K562 (cell line): ENCODE measurements at regions not wholly inside any gene's neighbourhood (a gene's known extent, or its start where the extent isn't known, plus 50 kb on each side); places are given as distances from the start of the nearest gene placed in this dataset.

Source experiments
- BCLAF1 ChIP-seq, 2 experiments: fragments of 450-650 bp in 1 of 2; IDR thresholded peaks; 2 replicates each; pipeline ENCODE4 v1.6.1; 2011 to 2017; ENCODE audit warnings: low read depth in 2 of 2, antibody characterized with exemption in 1 of 2, borderline replicate concordance in 1 of 2, low read length in 1 of 2, mild to moderate bottlenecking in 1 of 2, mixed read lengths in 1 of 2; ENCODE audit not compliant: control insufficient read depth in 1 of 2
- BHLHE40 ChIP-seq: IDR thresholded peaks from 2 replicates; pipeline ENCODE4 v1.6.1; 2011; ENCODE audit warnings: low read length, improper control_type of control experiment
- E2F8 ChIP-seq: fragments of 450-650 bp; IDR thresholded peaks from 2 replicates; pipeline ENCODE4 v1.7.1; 2018; ENCODE audit warnings: mild to moderate bottlenecking, low read depth; ENCODE audit not compliant: partially characterized antibody
- JUNB ChIP-seq: fragments of 450-650 bp; formaldehyde crosslinking; conservative IDR thresholded peaks from 2 replicates; pipeline ENCODE4 v1.4.0; 2020; ENCODE audit warnings: mild to moderate bottlenecking
- KDM1A ChIP-seq, 2 experiments: fragments of 450-650 bp; IDR thresholded peaks; 2 replicates each; pipeline ENCODE4 v1.6.1; 2016; ENCODE audit warnings: mild to moderate bottlenecking in 2 of 2
- MLLT1 ChIP-seq, 2 experiments: fragments of 450-650 bp; IDR thresholded peaks; 2 replicates each; pipeline ENCODE4 v1.6.1; 2016
- NFRKB ChIP-seq: fragments of 450-650 bp; IDR thresholded peaks from 2 replicates; pipeline ENCODE4 v1.6.1; 2016; ENCODE audit warnings: low read depth
- PURB ChIP-seq: sonication (generic); formaldehyde crosslinking; IDR thresholded peaks from 2 replicates; pipeline ENCODE4 v1.9.0; 2021; ENCODE audit warnings: low read depth, mild to moderate bottlenecking, missing genetic modification reagents
- RCOR1 ChIP-seq, 2 experiments: IDR thresholded peaks; 2 replicates each; pipeline ENCODE4 v1.6.1; 2012; ENCODE audit warnings: low read depth in 2 of 2, low read length in 2 of 2, borderline replicate concordance in 1 of 2, improper control_type of control experiment in 1 of 2
- SMAD3 ChIP-seq: fragments of 450-650 bp; formaldehyde crosslinking; conservative IDR thresholded peaks from 2 replicates; pipeline ENCODE4 v1.4.0; 2020; ENCODE audit warnings: mild to moderate bottlenecking
- ZC3H4 ChIP-seq: sonication (generic); formaldehyde crosslinking; IDR thresholded peaks from 2 replicates; pipeline ENCODE4 v1.9.0; 2021; ENCODE audit warnings: missing genetic modification reagents, borderline replicate concordance
- ZNF444 ChIP-seq: fragments of 250-450 bp; sonication (Bioruptor Pico); IDR thresholded peaks from 2 replicates; pipeline ENCODE4 v1.4.0; 2020; ENCODE audit warnings: mild to moderate bottlenecking, moderate library complexity

- TF ChIP-seq BHLHE40 (no peak), MLLT1 (IDR thresholded peaks at IDR 0.05) (no peak), BCLAF1 (IDR thresholded peaks at IDR 0.05; ENCODE audit: borderline replicate concordance in 1 of 2, control insufficient read depth in 1 of 2, low read depth in 2 of 2, low read length in 1 of 2) (no peak), ZNF444 (CRISPR knock-in tag) (no peak), KDM1A (IDR thresholded peaks at IDR 0.05) (no peak), PURB (no peak), ZC3H4 (CRISPR knock-in tag) (no peak), NFRKB (no peak), E2F8 (no peak), JUNB (CRISPR knock-in tag) (no peak), SMAD3 (CRISPR knock-in tag) (no peak), RCOR1 (IDR thresholded peaks at IDR 0.05; ENCODE audit: borderline replicate concordance in 1 of 2, low read depth in 2 of 2, low read length in 2 of 2) (no peak)
Measured at GRCh38 chr2:10995366-10995970, 83.7 kb downstream of the KCNF1 start (continued).
